SU-DHL-6 (cell line): ENCODE measurements at regions not wholly inside any gene's neighbourhood (a gene's known extent, or its start where the extent isn't known, plus 50 kb on each side); places are given as distances from the start of the nearest gene placed in this dataset.

Source experiments
- H2AFZ ChIP-seq: fragments of 200-600 bp; sonication (generic); 2 replicates; pipeline ENCODE4 v1.6.1; 2014; ENCODE audit warnings: low read depth, mild to moderate bottlenecking, moderate library complexity, mixed read lengths, antibody characterized with exemption, low read length; ENCODE audit not compliant: severe bottlenecking
- H3F3A ChIP-seq: fragments of 200-600 bp; shearing (Covaris generic); 2 replicates; pipeline ENCODE4 v1.6.0; 2016; ENCODE audit warnings: antibody characterized with exemption, mild to moderate bottlenecking; ENCODE audit not compliant: insufficient read depth
- H3K27ac ChIP-seq: fragments of 200-600 bp; sonication (generic); 2 replicates; pipeline ENCODE4 v1.5.1; 2016; ENCODE audit warnings: low read depth, mild to moderate bottlenecking, low read length, moderate library complexity, mixed read lengths
- H3K27me3 ChIP-seq: fragments of 200-600 bp; sonication (generic), shearing (Covaris generic); 2 replicates; pipeline ENCODE4 v1.6.0; 2014; ENCODE audit warnings: mild to moderate bottlenecking, low read length
- H3K36me3 ChIP-seq: fragments of 200-600 bp; sonication (generic); 2 replicates; pipeline ENCODE4 v1.6.1; 2014; ENCODE audit warnings: mild to moderate bottlenecking, low read length, mixed read lengths
- H3K4me2 ChIP-seq: fragments of 300-600, 200-600 bp; shearing (Covaris generic), sonication (generic); 2 replicates; pipeline ENCODE4 v1.6.0; 2014; ENCODE audit warnings: low read length, low read depth, mild to moderate bottlenecking; ENCODE audit not compliant: poor library complexity, severe bottlenecking
- H3K4me3 ChIP-seq: fragments of 200-600 bp; sonication (generic); 2 replicates; pipeline ENCODE4 v1.5.1; 2014; ENCODE audit warnings: antibody characterized with exemption, low read length, mild to moderate bottlenecking, mixed read lengths; ENCODE audit not compliant: insufficient read depth, poor library complexity, severe bottlenecking
- H3K79me2 ChIP-seq: fragments of 200-600 bp; sonication (generic); 2 replicates; pipeline ENCODE4 v1.6.1; 2014; ENCODE audit warnings: mild to moderate bottlenecking, low read length, moderate library complexity; ENCODE audit not compliant: insufficient read depth
- H3K9ac ChIP-seq: fragments of 200-600 bp; sonication (generic); 2 replicates; pipeline ENCODE4 v1.7.0; 2014; ENCODE audit warnings: mild to moderate bottlenecking, low read length
- H3K9me2 ChIP-seq: fragments of 200-600 bp; sonication (generic); replicated peaks from 2 replicates; pipeline ENCODE4 v1.6.1; 2014; ENCODE audit warnings: low read length; ENCODE audit not compliant: insufficient read depth
- H3K9me3 ChIP-seq: fragments of 200-600 bp; sonication (generic); 2 replicates; pipeline ENCODE4 v1.6.1; 2014; ENCODE audit warnings: low read length, mixed read lengths; ENCODE audit not compliant: insufficient read depth
- H4K20me1 ChIP-seq: fragments of 200-600 bp; sonication (generic); 2 replicates; pipeline ENCODE4 v1.6.1; 2014; ENCODE audit warnings: low read depth, mild to moderate bottlenecking, antibody characterized with exemption, low read length, moderate library complexity, mixed read lengths
- CTCF ChIP-seq: fragments of 200-600 bp; sonication (generic); IDR thresholded peaks from one replicate; pipeline ENCODE4 v1.5.1; 2017; ENCODE audit warnings: antibody characterized with exemption, mild to moderate bottlenecking, low read length, moderate library complexity; ENCODE audit not compliant: insufficient read depth, poor library complexity, severe bottlenecking
- EZH2phosphoT487 ChIP-seq: fragments of 200-600 bp; sonication (generic), shearing (Covaris generic); conservative IDR thresholded peaks from 2 replicates; pipeline ENCODE4 v1.6.1; 2018; ENCODE audit warnings: mild to moderate bottlenecking, antibody characterized with exemption, low read length, moderate library complexity, mixed read lengths

DNA sequence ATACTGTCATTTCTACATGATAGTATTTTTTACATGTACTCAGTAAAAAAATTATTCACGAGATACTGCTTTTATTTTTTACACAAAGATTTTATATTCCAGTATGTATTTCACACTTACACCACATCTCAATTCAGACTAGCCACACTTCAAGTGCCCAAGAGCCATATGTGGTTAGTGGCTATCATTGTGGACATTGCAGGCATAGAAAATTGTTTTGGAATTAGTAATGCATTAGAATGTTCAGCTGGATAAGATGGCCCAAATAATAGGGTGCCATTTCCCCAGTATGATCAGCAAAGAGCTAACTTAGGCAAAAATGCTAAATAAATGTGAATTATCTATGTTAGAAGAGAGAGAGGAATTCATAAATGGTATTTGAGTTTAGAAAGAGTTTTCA is 203.8 kb upstream of the MCTP2 start:
- no peaks in the 10 kb centered on the region for H3K9me2 ChIP-seq
- no peak for TF ChIP-seq CTCF
- TF ChIP-seq EZH2phosphoT487: no peak
- H3K36me3 ChIP-seq: no peaks in the 10 kb centered on the region
- no peak overlapping the region for H2AFZ ChIP-seq
- no peaks in the 10 kb centered on the region for H3K27me3 ChIP-seq
- no peaks in the 10 kb centered on the region for H4K20me1 ChIP-seq
- H3K27ac ChIP-seq: no peak overlapping the region
- no peak overlapping the region for H3K4me2 ChIP-seq
- H3K9me3 ChIP-seq: no peaks in the 10 kb centered on the region
- no peak overlapping the region for H3K9ac ChIP-seq
- H3K4me3 ChIP-seq: no peak overlapping the region
- no peaks in the 10 kb centered on the region for H3K79me2 ChIP-seq
- no peaks in the 10 kb centered on the region for H3F3A ChIP-seq

- Histone ChIP-seq H4K20me1 (no peaks in the 10 kb centered on the region), H3K27ac (no peak overlapping the region), H3K4me3 (no peak overlapping the region), H3K9ac (no peak overlapping the region), H3K9me2 (no peaks in the 10 kb centered on the region), H3K4me2 (no peak overlapping the region), H3F3A (no peaks in the 10 kb centered on the region), H3K36me3 (no peaks in the 10 kb centered on the region), H3K9me3 (no peaks in the 10 kb centered on the region), H3K27me3 (no peaks in the 10 kb centered on the region), H3K79me2 (no peaks in the 10 kb centered on the region), H2AFZ (no peak overlapping the region)
- TF ChIP-seq CTCF (no peak), EZH2phosphoT487 (no peak)
Observed at GRCh38 chr15:94026458-94027304, 204.7 kb upstream of the MCTP2 start.

- no peak overlapping the region for H3K27ac ChIP-seq
- no peak overlapping the region for H3K9ac ChIP-seq
- no peaks in the 10 kb centered on the region for H4K20me1 ChIP-seq
- no peaks in the 10 kb centered on the region for H3K79me2 ChIP-seq
- H3K27me3 ChIP-seq: no peaks in the 10 kb centered on the region
- H2AFZ ChIP-seq: no peak overlapping the region
- no peaks in the 10 kb centered on the region for H3K9me2 ChIP-seq
- no peak for TF ChIP-seq CTCF
- no peak for TF ChIP-seq EZH2phosphoT487
- H3K9me3 ChIP-seq: no peaks in the 10 kb centered on the region
- H3K4me2 ChIP-seq: no peak overlapping the region
- no peaks in the 10 kb centered on the region for H3F3A ChIP-seq
- no peak overlapping the region for H3K4me3 ChIP-seq
- no peaks in the 10 kb centered on the region for H3K36me3 ChIP-seq
Observed at GRCh38 chr15:94023531-94023930, 207.8 kb upstream of the MCTP2 start.
